MCF 10A (cell line): ENCODE measurements at regions not wholly inside any gene's neighbourhood (a gene's known extent, or its start where the extent isn't known, plus 50 kb on each side); places are given as distances from the start of the nearest gene placed in this dataset.

ENCODE experiments used
- BruUV-seq: library from RNA; stranded (reverse); fragments of 400-500 nt; replicated peaks from 2 replicates; lab custom pipeline; 2021; lab: Mats Ljungman, UMichigan
- CTCF ChIA-PET: fragments of 300-600 bp; sonication (Branson Sonifier 250); formaldehyde crosslinking; extraction: SDS; loops from one replicate; lab custom pipeline; 2021; ENCODE audit warnings: antibody characterized with exemption, inconsistent platforms; lab: Yijun Ruan, JAX
- POLR2A ChIA-PET: fragments of 300-600, 350-650 bp; sonication (Branson Sonifier 250); formaldehyde crosslinking; extraction: SDS; loops from one replicate; lab custom pipeline; 2020; ENCODE audit warnings: antibody characterized with exemption, inconsistent platforms; lab: Yijun Ruan, JAX
- DNase-seq: peaks from one replicate; pipeline ENCODE4 v3.0.0-alpha.2; 2018; ENCODE audit not compliant: unreplicated experiment
- H3K27ac Mint-ChIP-seq: one replicate; pipeline ENCODE4 v1.8.0; 2022; ENCODE audit warnings: mild to moderate bottlenecking, low read depth, mixed read lengths; ENCODE audit not compliant: unreplicated experiment
- H3K27me3 Mint-ChIP-seq: one replicate; pipeline ENCODE4 v1.8.0; 2022; ENCODE audit warnings: mixed read lengths; ENCODE audit not compliant: insufficient read depth, unreplicated experiment
- H3K36me3 Mint-ChIP-seq: one replicate; pipeline ENCODE4 v1.8.0; 2022; ENCODE audit warnings: mild to moderate bottlenecking, moderate library complexity, mixed read lengths; ENCODE audit not compliant: insufficient read depth, unreplicated experiment
- H3K4me1 Mint-ChIP-seq: one replicate; pipeline ENCODE4 v1.8.0; 2022; ENCODE audit warnings: mixed read lengths; ENCODE audit not compliant: insufficient read depth, unreplicated experiment
- H3K4me3 Mint-ChIP-seq: one replicate; pipeline ENCODE4 v1.8.0; 2022; ENCODE audit warnings: mild to moderate bottlenecking, moderate library complexity, mixed read lengths; ENCODE audit not compliant: unreplicated experiment
- H3K9me3 Mint-ChIP-seq: one replicate; pipeline ENCODE4 v1.8.0; 2022; ENCODE audit warnings: mixed read lengths; ENCODE audit not compliant: unreplicated experiment
- CTCF ChIP-seq: fragments of 200-600 bp; IDR thresholded peaks from one replicate; pipeline ENCODE4 v1.8.0; 2022; ENCODE audit warnings: antibody characterized with exemption, mild to moderate bottlenecking; ENCODE audit not compliant: unreplicated experiment
- intact Hi-C: fragments of 100-400 bp; cut with micrococcal nuclease; formaldehyde crosslinking; loops from 2 replicates; pipeline ENCODE4 v1.14.1; 2022

GRCh38 chr7:8923164-8923806 lies 489.9 kb downstream of the NXPH1 start:
- no peak for TF ChIP-seq CTCF
- no TSS peak for BruUV-seq
- Mint-ChIP-seq H3K27me3 (peaks cover 76% of the 10 kb centered on the region), H3K4me3 (no peak overlapping the region), H3K36me3 (no peaks in the 10 kb centered on the region), H3K9me3 (no peaks in the 10 kb centered on the region), H3K4me1 (no peaks in the 10 kb centered on the region), H3K27ac (no peak overlapping the region)
- ChIA-PET CTCF (no interaction called here), POLR2A (no interaction called here)
- no peak for DNase-seq
- intact Hi-C loops: no loop called here

- ChIA-PET CTCF (no interaction called here), POLR2A (no interaction called here)
- no peak for TF ChIP-seq CTCF
- no peaks in the 10 kb centered on the region for H3K36me3 Mint-ChIP-seq
- H3K9me3 Mint-ChIP-seq: no peaks in the 10 kb centered on the region
- peaks cover 42% of the 10 kb centered on the region for H3K27me3 Mint-ChIP-seq
- peak; percentile 8 for DNase-seq
- intact Hi-C loops: no loop called here
- H3K4me3 Mint-ChIP-seq: no peak overlapping the region
- no peaks in the 10 kb centered on the region for H3K4me1 Mint-ChIP-seq
- no peak overlapping the region for H3K27ac Mint-ChIP-seq
- no TSS peak for BruUV-seq
Observed at GRCh38 chr7:8931906-8932646, 498.7 kb downstream of the NXPH1 start.

DNA sequence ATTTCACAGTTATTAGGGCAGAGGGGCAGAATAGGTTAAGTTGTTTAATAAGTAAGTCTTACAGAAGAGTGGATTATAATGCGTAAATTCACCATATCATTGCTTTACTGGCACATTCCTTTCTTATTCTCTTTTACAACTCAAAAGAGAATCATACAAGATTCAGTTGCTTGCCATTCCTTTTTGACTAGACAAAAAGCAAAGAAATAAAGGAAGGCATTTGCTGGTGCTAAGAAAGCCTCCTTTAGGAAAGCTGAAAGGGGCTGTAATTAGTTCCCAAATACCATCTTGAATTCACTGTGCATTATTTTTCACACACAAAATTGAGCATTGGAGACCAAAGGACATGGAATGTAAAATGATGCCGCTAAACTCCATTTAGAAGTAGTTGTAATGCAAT lies 499.3 kb downstream of the NXPH1 start:
- Mint-ChIP-seq H3K4me1 (no peaks in the 10 kb centered on the region), H3K9me3 (no peaks in the 10 kb centered on the region)
- BruUV-seq: no TSS peak

More for the DNA sequence above, 499.3 kb downstream of the NXPH1 start:
- Mint-ChIP-seq H3K27me3 (peaks cover 49% of the 10 kb centered on the region), H3K36me3 (no peaks in the 10 kb centered on the region), H3K4me3 (no peak overlapping the region), H3K27ac (no peak overlapping the region)
- no peak for TF ChIP-seq CTCF
- POLR2A ChIA-PET: no interaction called here
- intact Hi-C loops: no loop called here
- CTCF ChIA-PET: interaction anchor here (0.6 kb wide), 1 partner anchor 772 kb away, joined by 3 read pairs; no protein-coding TSS in a partner anchor
- no peak for DNase-seq
